Gastrocnemius medialis (tissue), 4 donors: ENCODE measurements at regions not wholly inside any gene's neighbourhood (a gene's known extent, or its start where the extent isn't known, plus 50 kb on each side); places are given as distances from the start of the nearest gene placed in this dataset.

Experiments used
- POLR2A ChIP-seq, 2 donors: fragments of 450-650 bp; IDR thresholded peaks; one replicate each; pipeline ENCODE4 v1.6.1; 2017; ENCODE audit warnings: antibody characterized with exemption in 2 of 2, mild to moderate bottlenecking in 2 of 2, moderate library complexity in 2 of 2
- TF ChIP-seq, protein P1 (sequence below), 5 experiments: fragments of 450-650 bp in 3 of 5; fragments of 200-600 bp in 2 of 5; sonication (generic) in 2 of 5; IDR thresholded peaks in 4 of 5; conservative IDR thresholded peaks in 1 of 5; 1 replicate in 4 of 5; 2 replicates in 1 of 5; pipeline ENCODE4 v1.5.1; 2016 to 2019; ENCODE audit warnings: antibody characterized with exemption in 5 of 5, mild to moderate bottlenecking in 3 of 5, moderate library complexity in 3 of 5

DNA sequence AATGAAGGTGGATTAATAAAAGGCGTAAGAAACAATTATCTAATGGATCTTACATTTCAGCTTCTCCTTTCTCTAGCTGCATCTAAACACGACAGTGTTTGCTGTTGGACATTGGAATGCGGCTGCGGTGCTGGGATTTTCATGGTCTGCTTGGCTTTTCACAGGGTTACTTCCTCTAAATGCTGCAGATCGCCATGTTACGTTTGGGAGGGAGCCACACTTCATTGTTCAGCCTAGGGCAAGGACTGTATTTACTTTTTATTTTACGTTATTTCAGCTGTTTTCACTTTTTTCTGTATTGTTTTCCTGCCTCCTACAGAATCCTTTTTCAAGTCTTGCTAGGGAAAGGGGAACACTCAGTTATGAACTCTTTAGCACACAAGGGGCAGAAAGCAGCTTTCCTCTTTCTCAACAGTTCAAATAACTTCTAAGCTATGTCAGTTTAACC, 97.9 kb upstream of the MTHFD1L start:
- TF ChIP-seq, protein P1, sequence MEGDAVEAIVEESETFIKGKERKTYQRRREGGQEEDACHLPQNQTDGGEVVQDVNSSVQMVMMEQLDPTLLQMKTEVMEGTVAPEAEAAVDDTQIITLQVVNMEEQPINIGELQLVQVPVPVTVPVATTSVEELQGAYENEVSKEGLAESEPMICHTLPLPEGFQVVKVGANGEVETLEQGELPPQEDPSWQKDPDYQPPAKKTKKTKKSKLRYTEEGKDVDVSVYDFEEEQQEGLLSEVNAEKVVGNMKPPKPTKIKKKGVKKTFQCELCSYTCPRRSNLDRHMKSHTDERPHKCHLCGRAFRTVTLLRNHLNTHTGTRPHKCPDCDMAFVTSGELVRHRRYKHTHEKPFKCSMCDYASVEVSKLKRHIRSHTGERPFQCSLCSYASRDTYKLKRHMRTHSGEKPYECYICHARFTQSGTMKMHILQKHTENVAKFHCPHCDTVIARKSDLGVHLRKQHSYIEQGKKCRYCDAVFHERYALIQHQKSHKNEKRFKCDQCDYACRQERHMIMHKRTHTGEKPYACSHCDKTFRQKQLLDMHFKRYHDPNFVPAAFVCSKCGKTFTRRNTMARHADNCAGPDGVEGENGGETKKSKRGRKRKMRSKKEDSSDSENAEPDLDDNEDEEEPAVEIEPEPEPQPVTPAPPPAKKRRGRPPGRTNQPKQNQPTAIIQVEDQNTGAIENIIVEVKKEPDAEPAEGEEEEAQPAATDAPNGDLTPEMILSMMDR (IDR thresholded peaks at IDR 0.05 in 4 of 5, conservative IDR thresholded peaks at IDR 0.05 in 1 of 5), result no peak
- TF ChIP-seq POLR2A (IDR thresholded peaks at IDR 0.05), result no peak
